Stimulated activated CD8-positive, alpha-beta memory T cell treated with anti-CD3 and anti-CD28 coated beads, Interleukin-15, amount 100 ng/mL, for 24 hours (primary cell): ENCODE measurements at regions not wholly inside any gene's neighbourhood (a gene's known extent, or its start where the extent isn't known, plus 50 kb on each side); places are given as distances from the start of the nearest gene placed in this dataset.

Experiments used
- DNase-seq: peaks from one replicate; pipeline ENCODE4 v3.0.0-alpha.2; 2020; ENCODE audit warnings: low read depth

- DNase-seq = no peak
Measured at GRCh38 chr6:28707387-28708282, 182.0 kb downstream of the GPX5 start.

DNA sequence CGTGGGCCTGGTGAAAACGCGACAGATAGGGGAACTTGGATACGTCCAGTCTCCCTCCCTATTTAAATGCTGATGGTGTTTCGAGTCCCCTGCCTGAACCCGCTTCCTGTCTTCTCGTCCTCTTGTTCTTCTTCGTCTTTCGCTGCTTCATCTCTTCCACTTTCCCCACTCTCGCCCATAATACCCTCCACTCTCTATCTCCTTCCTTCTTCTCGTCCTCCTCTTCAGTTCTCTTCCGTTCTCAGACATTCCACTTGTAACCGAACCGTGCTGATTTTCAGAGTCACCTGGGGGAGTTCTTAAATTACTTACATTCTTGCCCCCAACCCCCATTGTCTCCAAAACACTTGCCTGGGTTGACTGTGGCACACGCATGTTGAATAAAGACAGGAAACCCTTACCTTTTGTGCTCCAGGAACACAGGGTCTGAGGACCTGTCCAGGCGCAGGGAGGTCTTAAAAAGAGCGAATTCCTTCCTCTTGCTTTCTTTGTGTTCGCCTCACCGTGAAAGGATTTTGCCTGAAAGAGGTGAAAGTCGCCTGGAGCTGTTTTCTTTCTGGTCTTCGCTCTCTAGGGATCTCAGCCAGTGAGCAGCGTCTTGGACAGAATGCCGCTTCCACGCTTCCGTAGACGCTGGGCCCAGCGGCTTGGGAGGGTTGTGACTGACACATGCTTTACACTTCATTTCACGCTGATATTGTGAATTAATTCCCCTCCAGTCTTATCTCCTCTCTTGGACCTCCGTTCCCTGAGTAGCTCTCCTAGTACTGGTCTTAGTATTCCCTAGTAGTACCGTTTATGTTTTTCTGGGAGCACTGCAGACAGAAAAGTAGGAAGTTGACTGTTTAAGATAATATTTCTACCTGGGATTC is 184.0 kb downstream of the GPX5 start:
- no peak for DNase-seq

GRCh38 chr6:28710466-28711191 is 184.9 kb downstream of the GPX5 start:
- DNase-seq = no peak

DNA sequence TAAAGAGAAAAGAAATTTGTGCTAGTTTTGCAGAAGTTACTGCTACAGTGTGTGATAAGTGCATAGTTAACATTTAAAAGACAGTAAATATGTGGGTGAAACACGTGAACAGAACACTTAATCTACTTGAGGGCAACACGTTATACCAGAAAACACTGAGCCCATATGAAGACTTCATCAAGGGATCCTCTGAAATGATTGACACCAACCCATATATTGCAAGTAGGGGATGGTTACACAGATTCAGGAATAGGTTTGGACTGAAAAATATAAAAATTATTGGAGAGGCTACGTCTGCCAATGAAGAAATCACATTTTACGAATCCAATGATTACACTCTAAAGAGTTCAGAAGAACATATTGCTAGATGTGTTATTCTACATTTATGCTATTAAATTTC is 185.6 kb downstream of the GPX5 start:
- no peak for DNase-seq

GRCh38 chr6:28711788-28712341 is 186.2 kb downstream of the GPX5 start:
- no peak for DNase-seq

GRCh38 chr6:28712982-28713381 is 187.3 kb downstream of the GPX5 start:
- no peak for DNase-seq

- peak; percentile 11 for DNase-seq
Measured at GRCh38 chr6:28719275-28719940, 193.7 kb downstream of the GPX5 start.

GRCh38 chr6:28720357-28721231 is 194.9 kb downstream of the GPX5 start:
- no peak for DNase-seq

- no peak for DNase-seq
Measured at GRCh38 chr6:28721372-28721771, 195.7 kb downstream of the GPX5 start.

DNA sequence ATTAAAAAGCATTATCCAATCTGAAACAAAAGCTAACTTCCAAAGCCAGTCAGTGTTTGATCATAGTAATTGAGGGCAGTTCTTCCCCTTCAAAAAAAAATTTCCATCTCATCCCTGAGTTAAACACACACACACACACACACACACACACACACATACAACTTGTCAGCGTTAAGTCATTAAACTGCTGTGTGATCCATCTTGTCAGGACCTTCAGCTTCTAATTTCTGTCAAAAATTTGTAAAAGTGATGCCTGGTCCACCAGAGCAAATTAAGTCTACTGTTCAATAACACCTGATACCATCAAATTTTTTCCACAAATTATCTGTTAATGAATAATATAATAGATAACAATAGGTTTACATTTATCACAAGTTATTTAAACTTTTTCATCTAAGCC is 198.7 kb downstream of the GPX5 start:
- DNase-seq = no peak

DNA sequence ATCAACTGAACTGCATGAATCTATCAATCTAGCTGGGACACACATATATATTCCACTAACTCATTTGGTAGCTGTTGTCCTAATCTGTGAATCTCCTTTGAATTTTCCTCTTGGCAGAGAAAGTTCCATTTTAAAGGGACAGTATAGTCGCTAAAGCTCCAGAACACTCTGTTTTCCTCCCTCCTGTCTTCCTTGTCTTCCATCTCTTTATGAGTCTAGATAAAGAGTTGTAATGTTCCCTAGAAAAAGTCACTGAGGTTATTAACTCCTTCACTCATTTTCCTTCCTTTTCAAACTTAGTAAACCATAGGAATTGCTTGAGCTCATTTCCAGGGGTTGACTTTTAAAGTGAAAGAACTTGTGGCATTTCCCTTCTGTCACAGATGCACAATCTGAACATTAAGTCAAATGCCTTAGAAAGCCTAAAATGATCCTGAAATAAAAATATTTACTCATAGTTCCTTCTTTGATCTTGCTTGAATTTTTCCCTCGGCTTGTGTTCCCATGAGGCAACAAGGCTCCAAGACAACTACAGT is 198.4 kb downstream of the TRIM27 start:
- DNase-seq = no peak

GRCh38 chr6:28725890-28726348 is 197.9 kb downstream of the TRIM27 start:
- no peak for DNase-seq

GRCh38 chr6:28726569-28727309 is 197.0 kb downstream of the TRIM27 start:
- DNase-seq = no peak

GRCh38 chr6:28727559-28728211 is 196.1 kb downstream of the TRIM27 start:
- DNase-seq = no peak

GRCh38 chr6:28729501-28730402 is 194.0 kb downstream of the TRIM27 start:
- no peak for DNase-seq

DNA sequence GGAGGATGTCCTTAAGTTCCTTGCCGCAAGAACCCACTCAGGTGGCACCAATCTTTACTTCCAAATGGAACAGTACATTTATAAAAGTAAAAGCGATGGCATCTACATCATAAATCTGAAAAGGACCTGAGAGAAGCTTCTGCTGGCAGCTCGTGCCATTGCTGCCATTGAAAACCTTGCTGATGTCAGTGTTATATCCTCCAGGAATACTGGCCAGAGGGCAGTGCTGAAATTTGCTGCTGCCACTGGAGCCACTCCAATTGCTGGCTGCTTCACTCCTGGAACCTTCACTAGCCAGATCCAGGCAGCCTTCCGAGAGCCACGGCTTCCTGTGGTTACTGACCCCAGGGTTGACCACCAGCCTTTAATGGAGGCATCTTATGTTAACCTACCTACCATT is 191.7 kb downstream of the TRIM27 start:
- DNase-seq = no peak

GRCh38 chr6:28734443-28734959 is 189.3 kb downstream of the TRIM27 start:
- no peak for DNase-seq

GRCh38 chr6:28736121-28736520 is 187.7 kb downstream of the TRIM27 start:
- no peak for DNase-seq
